Activated T-cell treated with anti-CD3 and anti-CD28 coated beads, Interleukin-2, amount 50 U/mL, for 72 hours (primary cell): ENCODE measurements at regions not wholly inside any gene's neighbourhood (a gene's known extent, or its start where the extent isn't known, plus 50 kb on each side); places are given as distances from the start of the nearest gene placed in this dataset.

Experiments used
- ATAC-seq, 2 donors: fragments of 150-1000 bp; cut with Tn5 transposase; replicated peaks in 1 of 2; 2 replicates each; pipeline ENCODE4 v1.10.0; 2021; ENCODE audit warnings: moderate library complexity in 2 of 2, mild to moderate bottlenecking in 1 of 2
- DNase-seq, 2 donors: peaks; one replicate each; pipeline ENCODE4 v3.0.0; 2021 to 2022; ENCODE audit warnings: mixed read lengths in 1 of 2
- H3K27ac Mint-ChIP-seq: one replicate; pipeline ENCODE4 v1.8.0; 2022; ENCODE audit warnings: mild to moderate bottlenecking, moderate library complexity, mixed read lengths
- H3K27me3 Mint-ChIP-seq: one replicate; pipeline ENCODE4 v1.8.0; 2022; ENCODE audit warnings: low read depth, mixed read lengths
- H3K36me3 Mint-ChIP-seq, 2 donors: one replicate each; pipeline ENCODE4 v1.8.0; 2022; ENCODE audit warnings: mixed read lengths in 2 of 2, mild to moderate bottlenecking in 1 of 2; ENCODE audit not compliant: insufficient read depth in 2 of 2
- H3K4me1 Mint-ChIP-seq: one replicate; pipeline ENCODE4 v1.8.0; 2022; ENCODE audit warnings: low read depth, mixed read lengths
- H3K4me3 Mint-ChIP-seq, 2 donors: one replicate each; pipeline ENCODE4 v1.8.0; 2022; ENCODE audit warnings: mild to moderate bottlenecking in 2 of 2, mixed read lengths in 2 of 2, moderate library complexity in 2 of 2
- H3K9me3 Mint-ChIP-seq, 2 donors: one replicate each; pipeline ENCODE4 v1.8.0; 2022; ENCODE audit warnings: mixed read lengths in 2 of 2

GRCh38 chr4:28149762-28150161, 1289.1 kb downstream of the STIM2 start:
- no peaks in the 10 kb centered on the region for H3K4me1 Mint-ChIP-seq
- no peak for DNase-seq
- H3K27me3 Mint-ChIP-seq, result no peaks in the 10 kb centered on the region
- H3K4me3 Mint-ChIP-seq, result no peak overlapping the region
- H3K27ac Mint-ChIP-seq, result no peak overlapping the region
- ATAC-seq, result no peak
- H3K9me3 Mint-ChIP-seq, result peaks cover 0 to 2% of the 10 kb centered on the region in 2 donors
- H3K36me3 Mint-ChIP-seq, result no peaks in the 10 kb centered on the region

GRCh38 chr4:28151314-28151713, 1290.7 kb downstream of the STIM2 start:
- no peaks in the 10 kb centered on the region for H3K36me3 Mint-ChIP-seq
- ATAC-seq (no peak), DNase-seq (no peak)
- peaks cover 0 to 1% of the 10 kb centered on the region in 2 donors for H3K9me3 Mint-ChIP-seq
- no peaks in the 10 kb centered on the region for H3K4me1 Mint-ChIP-seq
- no peak overlapping the region for H3K27ac Mint-ChIP-seq
- H3K4me3 Mint-ChIP-seq, result no peak overlapping the region
- no peaks in the 10 kb centered on the region for H3K27me3 Mint-ChIP-seq

- DNase-seq, result no peak
- no peak for ATAC-seq
- H3K36me3 Mint-ChIP-seq, result no peaks in the 10 kb centered on the region
- H3K4me3 Mint-ChIP-seq, result no peak overlapping the region
- H3K4me1 Mint-ChIP-seq, result no peaks in the 10 kb centered on the region
- H3K9me3 Mint-ChIP-seq, result peaks cover 9 to 12% of the 10 kb centered on the region in 2 donors
- no peak overlapping the region for H3K27ac Mint-ChIP-seq
- no peaks in the 10 kb centered on the region for H3K27me3 Mint-ChIP-seq
These were observed 1306.8 kb downstream of the STIM2 start for GRCh38 chr4:28167411-28167810.

- DNase-seq, result no peak
- Mint-ChIP-seq H3K27me3 (no peaks in the 10 kb centered on the region), H3K4me1 (no peaks in the 10 kb centered on the region), H3K36me3 (no peaks in the 10 kb centered on the region), H3K4me3 (no peak overlapping the region), H3K27ac (no peak overlapping the region), H3K9me3 (peaks cover 2 to 4% of the 10 kb centered on the region in 2 donors)
- ATAC-seq, result no peak
These were observed 1316.3 kb downstream of the STIM2 start for GRCh38 chr4:28176942-28177341.

GRCh38 chr4:28177641-28178040, 1317.0 kb downstream of the STIM2 start:
- Mint-ChIP-seq H3K4me1 (no peaks in the 10 kb centered on the region), H3K27ac (no peak overlapping the region), H3K9me3 (peaks cover 2 to 4% of the 10 kb centered on the region in 2 donors), H3K27me3 (no peaks in the 10 kb centered on the region), H3K4me3 (no peak overlapping the region), H3K36me3 (no peaks in the 10 kb centered on the region)
- ATAC-seq, result no peak
- no peak for DNase-seq

GRCh38 chr4:28179126-28179525, 1318.5 kb downstream of the STIM2 start:
- no peaks in the 10 kb centered on the region for H3K4me1 Mint-ChIP-seq
- no peak overlapping the region for H3K27ac Mint-ChIP-seq
- H3K36me3 Mint-ChIP-seq, result no peaks in the 10 kb centered on the region
- H3K27me3 Mint-ChIP-seq, result no peaks in the 10 kb centered on the region
- no peak for ATAC-seq
- peaks cover 2% of the 10 kb centered on the region in 2 donors for H3K9me3 Mint-ChIP-seq
- no peak overlapping the region for H3K4me3 Mint-ChIP-seq
- DNase-seq, result no peak

GRCh38 chr4:28209371-28209924, 1348.8 kb downstream of the STIM2 start:
- H3K9me3 Mint-ChIP-seq, result peaks cover 9 to 11% of the 10 kb centered on the region in 2 donors
- no peaks in the 10 kb centered on the region for H3K4me1 Mint-ChIP-seq
- H3K27me3 Mint-ChIP-seq, result no peaks in the 10 kb centered on the region
- peaks cover 3% of the 10 kb centered on the region in 2 donors for H3K36me3 Mint-ChIP-seq
- H3K4me3 Mint-ChIP-seq, result no peak overlapping the region
- DNase-seq (no peak), ATAC-seq (no peak)
- H3K27ac Mint-ChIP-seq, result no peak overlapping the region

- no peak overlapping the region for H3K27ac Mint-ChIP-seq
- ATAC-seq (no peak), DNase-seq (no peak)
- H3K36me3 Mint-ChIP-seq, result peaks cover 0 to 3% of the 10 kb centered on the region in 2 donors
- H3K4me3 Mint-ChIP-seq, result no peak overlapping the region
- H3K4me1 Mint-ChIP-seq, result no peaks in the 10 kb centered on the region
- peaks cover 9% of the 10 kb centered on the region in 2 donors for H3K9me3 Mint-ChIP-seq
- no peaks in the 10 kb centered on the region for H3K27me3 Mint-ChIP-seq
These were observed 1351.2 kb downstream of the STIM2 start for GRCh38 chr4:28211676-28212470.

- Mint-ChIP-seq H3K27me3 (no peaks in the 10 kb centered on the region), H3K4me3 (no peak overlapping the region)
- ATAC-seq, result no peak
These were observed 1360.9 kb downstream of the STIM2 start for GRCh38 chr4:28221536-28221935.

GRCh38 chr4:28225050-28225449, 1364.4 kb downstream of the STIM2 start:
- Mint-ChIP-seq H3K4me3 (no peak overlapping the region), H3K27ac (no peak overlapping the region), H3K9me3 (peaks cover 9 to 14% of the 10 kb centered on the region in 2 donors), H3K4me1 (no peaks in the 10 kb centered on the region), H3K27me3 (no peaks in the 10 kb centered on the region), H3K36me3 (no peaks in the 10 kb centered on the region)
- ATAC-seq, result no peak
- no peak for DNase-seq

More at GRCh38 chr4:28221536-28221935, 1360.9 kb downstream of the STIM2 start:
- no peaks in the 10 kb centered on the region for H3K4me1 Mint-ChIP-seq
- DNase-seq, result no peak
- no peaks in the 10 kb centered on the region for H3K36me3 Mint-ChIP-seq
- H3K27ac Mint-ChIP-seq, result no peak overlapping the region
- peaks cover 7 to 16% of the 10 kb centered on the region in 2 donors for H3K9me3 Mint-ChIP-seq

GRCh38 chr4:28225689-28226353, 1365.2 kb downstream of the STIM2 start:
- H3K9me3 Mint-ChIP-seq, result peaks cover 9 to 14% of the 10 kb centered on the region in 2 donors
- H3K27me3 Mint-ChIP-seq, result no peaks in the 10 kb centered on the region
- ATAC-seq, result no peak
- H3K4me1 Mint-ChIP-seq, result no peaks in the 10 kb centered on the region
- no peak overlapping the region for H3K4me3 Mint-ChIP-seq
- no peaks in the 10 kb centered on the region for H3K36me3 Mint-ChIP-seq
- no peak for DNase-seq
- H3K27ac Mint-ChIP-seq, result no peak overlapping the region

GRCh38 chr4:28226962-28227361, 1366.3 kb downstream of the STIM2 start:
- H3K4me3 Mint-ChIP-seq, result no peak overlapping the region
- DNase-seq, result no peak
- ATAC-seq, result no peak
- no peaks in the 10 kb centered on the region for H3K36me3 Mint-ChIP-seq
- no peak overlapping the region for H3K27ac Mint-ChIP-seq
- H3K27me3 Mint-ChIP-seq, result no peaks in the 10 kb centered on the region
- peaks cover 7 to 11% of the 10 kb centered on the region in 2 donors for H3K9me3 Mint-ChIP-seq
- H3K4me1 Mint-ChIP-seq, result no peaks in the 10 kb centered on the region

GRCh38 chr4:28227764-28228163, 1367.1 kb downstream of the STIM2 start:
- Mint-ChIP-seq H3K27me3 (no peaks in the 10 kb centered on the region), H3K36me3 (no peaks in the 10 kb centered on the region), H3K27ac (no peak overlapping the region), H3K4me3 (no peak overlapping the region), H3K4me1 (no peaks in the 10 kb centered on the region), H3K9me3 (peaks cover 5 to 9% of the 10 kb centered on the region in 2 donors)
- DNase-seq, result no peak
- ATAC-seq, result no peak
